K562 (cell line): ENCODE measurements at regions not wholly inside any gene's neighbourhood (a gene's known extent, or its start where the extent isn't known, plus 50 kb on each side); places are given as distances from the start of the nearest gene placed in this dataset.

Experiments
- ATF4 ChIP-seq: fragments of 450-650 bp; formaldehyde crosslinking; IDR thresholded peaks from 2 replicates; pipeline ENCODE4 v1.4.0; 2022; ENCODE audit warnings: mild to moderate bottlenecking, moderate library complexity
- BHLHE40 ChIP-seq: IDR thresholded peaks from 2 replicates; pipeline ENCODE4 v1.6.1; 2011; ENCODE audit warnings: low read length, improper control_type of control experiment
- CBFB ChIP-seq: sonication (generic); formaldehyde crosslinking; IDR thresholded peaks from 2 replicates; pipeline ENCODE4 v1.4.0; 2020; ENCODE audit warnings: mild to moderate bottlenecking, missing genetic modification reagents
- CREB3 ChIP-seq: fragments of 450-650 bp; conservative IDR thresholded peaks from 2 replicates; pipeline ENCODE4 v1.6.1; 2016; ENCODE audit warnings: missing genetic modification characterization, low read depth, mild to moderate bottlenecking, missing compliant biosample characterization, moderate library complexity
- CTCF ChIP-seq, 3 experiments: IDR thresholded peaks in 2 of 3; conservative IDR thresholded peaks in 1 of 3; 2 replicates each; pipeline ENCODE4 v1.5.1; 2011 to 2012; ENCODE audit warnings: low read length in 3 of 3, mild to moderate bottlenecking in 3 of 3, control low read depth in 2 of 3, improper control_type of control experiment in 1 of 3, inconsistent platforms in 1 of 3, low read depth in 1 of 3, mixed read lengths in 1 of 3, moderate library complexity in 1 of 3; ENCODE audit not compliant: insufficient read depth in 2 of 3
- EP300 ChIP-seq: IDR thresholded peaks from 2 replicates; pipeline ENCODE4 v1.6.1; 2012; ENCODE audit warnings: low read length, improper control_type of control experiment
- FOXP1 ChIP-seq: sonication (generic); formaldehyde crosslinking; IDR thresholded peaks from 2 replicates; pipeline ENCODE4 v1.8.0; 2022; ENCODE audit warnings: mild to moderate bottlenecking, missing genetic modification reagents
- MTA2 ChIP-seq: fragments of 450-650 bp; IDR thresholded peaks from 2 replicates; pipeline ENCODE4 v1.6.1; 2016; ENCODE audit warnings: low read depth
- TBP ChIP-seq: optimal IDR thresholded peaks from 2 replicates; pipeline ENCODE3; 2011; ENCODE audit warnings: low read depth, low read length, improper control_type of control experiment
- U2AF2 ChIP-seq: fragments of 200-400 bp; formaldehyde crosslinking; optimal IDR thresholded peaks from 2 replicates; pipeline ENCODE3; 2017; ENCODE audit warnings: low read depth, mild to moderate bottlenecking, low read length
- ZBTB7A ChIP-seq: IDR thresholded peaks from 2 replicates; pipeline ENCODE4 v1.6.1; 2011; ENCODE audit warnings: low read depth, mild to moderate bottlenecking, low read length, moderate library complexity, borderline replicate concordance; ENCODE audit not compliant: control insufficient read depth
- ZNF354B ChIP-seq: fragments of 250-450 bp; sonication (Bioruptor Pico); IDR thresholded peaks from 2 replicates; pipeline ENCODE4 v1.4.0; 2020
- ZNF384 ChIP-seq: IDR thresholded peaks from 2 replicates; pipeline ENCODE4 v1.6.1; 2012; ENCODE audit warnings: low read depth, low read length, improper control_type of control experiment
- ZNF639 ChIP-seq, 2 experiments: fragments of 200-800 bp in 1 of 2; sonication (Bioruptor generic) in 1 of 2; sonication (generic) in 1 of 2; formaldehyde crosslinking in 1 of 2; IDR thresholded peaks in 1 of 2; conservative IDR thresholded peaks in 1 of 2; 2 replicates each; pipeline versions ENCODE4 v1.5.0 to v1.6.1; 2016 to 2020; ENCODE audit warnings: missing compliant biosample characterization in 1 of 2, missing genetic modification characterization in 1 of 2, missing genetic modification reagents in 1 of 2

GRCh38 chr3:153625506-153625905 lies 463.5 kb downstream of the RAP2B start:
- TF ChIP-seq ZNF354B (CRISPR knock-in tag) (no peak), U2AF2 (no peak), ZNF639 (CRISPR knock-in tag; conservative IDR thresholded peaks at IDR 0.05 in 1 of 2, IDR thresholded peaks at IDR 0.05 in 1 of 2) (no peak), TBP (no peak), BHLHE40 (no peak), CTCF (IDR thresholded peaks at IDR 0.05 in 2 of 3, conservative IDR thresholded peaks at IDR 0.05 in 1 of 3; ENCODE audit: insufficient read depth in 2 of 3, low read depth in 1 of 3, low read length in 3 of 3) (no peak), CREB3 (tag) (no peak), EP300 (no peak), FOXP1 (CRISPR knock-in tag) (no peak), CBFB (CRISPR knock-in tag) (no peak), ZBTB7A (no peak), ZNF384 (no peak), ATF4 (CRISPR knock-in tag) (no peak), MTA2 (no peak)
